ENCODE measurements at regions not wholly inside any gene's neighbourhood (a gene's known extent, or its start where the extent isn't known, plus 50 kb on each side); places are given as distances from the start of the nearest gene placed in this dataset.

GRCh38 chr7:86226191-86226590 is 417.5 kb upstream of the GRM3 start:
- intact Hi-C loops (cut with micrococcal nuclease), result no loop called here
- BruUV-seq (replicated peaks), result no TSS peak
- POLR2A ChIA-PET, result no interaction called here

More at GRCh38 chr7:86226191-86226590, 417.5 kb upstream of the GRM3 start:
- ChIA-PET CTCF (no interaction called here), RAD21 (ENCODE audit: low non-redundant PET in 1 of 2, low total read pairs in 2 of 2, uncharacterized antibody in 2 of 2, unreplicated experiment in 2 of 2) (no interaction called here)
- DNase-seq (ENCODE audit: low read depth, low spot score) (no peak), ATAC-seq (no peak)
- Histone ChIP-seq H3K4me3 (replicated peaks in 1 of 2; ENCODE audit: low read depth in 1 of 2, low read length in 2 of 2) (no peak overlapping the region), H2AFZ (ENCODE audit: low read depth, low read length, poor library complexity, severe bottlenecking) (no peak overlapping the region), H3K36me3 (ENCODE audit: control insufficient read depth in 1 of 2, insufficient read depth in 2 of 2, low read length in 2 of 2) (no peaks in the 10 kb centered on the region), H4K20me1 (ENCODE audit: insufficient read depth) (no peaks in the 10 kb centered on the region), H3K79me2 (ENCODE audit: insufficient read depth, low read length) (no peaks in the 10 kb centered on the region), H3K9me2 (ENCODE audit: insufficient read depth) (no peaks in the 10 kb centered on the region), H3K9ac (ENCODE audit: low read length) (no peak overlapping the region), H3K4me1 (ENCODE audit: control insufficient read depth in 1 of 2, insufficient read depth in 2 of 2, low read length in 2 of 2) (no peaks in the 10 kb centered on the region), H3K27ac (ENCODE audit: low read depth, low read length) (no peak overlapping the region), H3K4me2 (ENCODE audit: low read length) (no peak overlapping the region), H3K9me3 (ENCODE audit: control insufficient read depth in 1 of 2, insufficient read depth in 1 of 2, low read depth in 1 of 2, low read length in 2 of 2) (no peaks in the 10 kb centered on the region), H3K27me3 (ENCODE audit: insufficient read depth, low read length) (no peaks in the 10 kb centered on the region)
- TF ChIP-seq TCF7L2 (IDR thresholded peaks at IDR 0.05; ENCODE audit: borderline replicate concordance, extremely low read depth, insufficient read depth, insufficient read length) (no peak), EZH2phosphoT487 (IDR thresholded peaks at IDR 0.05; ENCODE audit: borderline replicate concordance) (no peak), ZBTB33 (IDR thresholded peaks at IDR 0.05; ENCODE audit: extremely low read depth, insufficient replicate concordance, low read length) (no peak), CTCF (IDR thresholded peaks at IDR 0.05 in 2 of 3, conservative IDR thresholded peaks at IDR 0.05 in 1 of 3; ENCODE audit: borderline replicate concordance in 1 of 3, insufficient read depth in 1 of 3, low read depth in 2 of 3, low read length in 2 of 3) (no peak), POLR2A (IDR thresholded peaks at IDR 0.05; ENCODE audit: borderline replicate concordance, extremely low read depth, insufficient read depth, insufficient read length) (no peak), SIN3A (IDR thresholded peaks at IDR 0.05; ENCODE audit: low read depth) (no peak), ZFX (IDR thresholded peaks at IDR 0.05) (no peak), CEBPB (IDR thresholded peaks at IDR 0.05; ENCODE audit: low read depth) (no peak), JUND (IDR thresholded peaks at IDR 0.05) (no peak), EGR1 (IDR thresholded peaks at IDR 0.05; ENCODE audit: low read depth) (no peak), SP1 (IDR thresholded peaks at IDR 0.05; ENCODE audit: low read depth) (no peak), ZNF274 (IDR thresholded peaks at IDR 0.05; ENCODE audit: low read depth, low read length) (no peak), SRF (IDR thresholded peaks at IDR 0.05; ENCODE audit: low read depth) (no peak), EZH2 (IDR thresholded peaks at IDR 0.05) (no peak), REST (IDR thresholded peaks at IDR 0.05; ENCODE audit: low read depth) (no peak), ATF3 (IDR thresholded peaks at IDR 0.05) (no peak), CBX3 (IDR thresholded peaks at IDR 0.05; ENCODE audit: low read depth) (no peak), MAX (IDR thresholded peaks at IDR 0.05) (no peak)
